Testis (tissue), 2 donors: ENCODE measurements at regions not wholly inside any gene's neighbourhood (a gene's known extent, or its start where the extent isn't known, plus 50 kb on each side); places are given as distances from the start of the nearest gene placed in this dataset.

Experiments used
- CTCF ChIP-seq, 3 experiments: fragments of 450-650 bp in 2 of 3; fragments of 200-600 bp in 1 of 3; sonication (generic) in 1 of 3; IDR thresholded peaks; one replicate each; pipeline ENCODE4 v1.5.1; 2016 to 2019; ENCODE audit warnings: antibody characterized with exemption in 3 of 3, mild to moderate bottlenecking in 2 of 3, moderate library complexity in 1 of 3
- POLR2A ChIP-seq: fragments of 450-650 bp; IDR thresholded peaks from one replicate; pipeline ENCODE4 v1.6.1; 2017; ENCODE audit warnings: antibody characterized with exemption, mild to moderate bottlenecking, moderate library complexity

GRCh38 chr6:163962627-163963117, 548.2 kb downstream of the QKI start:
- TF ChIP-seq POLR2A (no peak), CTCF (IDR thresholded peaks at IDR 0.05) (no peak)
